Body of pancreas (tissue), 4 donors: ENCODE measurements at regions not wholly inside any gene's neighbourhood (a gene's known extent, or its start where the extent isn't known, plus 50 kb on each side); places are given as distances from the start of the nearest gene placed in this dataset.

ENCODE experiments used
- CTCF ChIP-seq, 7 experiments: fragments of 450-650 bp in 4 of 7; fragments of 200-600 bp in 3 of 7; sonication (generic) in 3 of 7; IDR thresholded peaks; one replicate each; pipeline ENCODE4 v1.5.1; 2016 to 2019; ENCODE audit warnings: antibody characterized with exemption in 7 of 7
- POLR2A ChIP-seq, 3 donors: fragments of 450-650 bp; IDR thresholded peaks; one replicate each; pipeline ENCODE4 v1.6.1; 2016; ENCODE audit warnings: antibody characterized with exemption in 3 of 3, mild to moderate bottlenecking in 2 of 3

GRCh38 chr2:173808718-173809117 lies 156.5 kb downstream of the SP3 start:
- TF ChIP-seq POLR2A (IDR thresholded peaks at IDR 0.05): no peak
- no peak for TF ChIP-seq CTCF (IDR thresholded peaks at IDR 0.05)
